Vagina (tissue), 2 donors: ENCODE measurements at regions not wholly inside any gene's neighbourhood (a gene's known extent, or its start where the extent isn't known, plus 50 kb on each side); places are given as distances from the start of the nearest gene placed in this dataset.

Source experiments
- POLR2A ChIP-seq, 2 donors: fragments of 450-650 bp; IDR thresholded peaks; one replicate each; pipeline ENCODE4 v1.6.1; 2017; ENCODE audit warnings: antibody characterized with exemption in 2 of 2, mild to moderate bottlenecking in 2 of 2, moderate library complexity in 2 of 2
- POLR2AphosphoS5 ChIP-seq, 2 donors: sonication (generic); formaldehyde crosslinking; IDR thresholded peaks; one replicate each; pipeline ENCODE4 v1.9.0; 2017; ENCODE audit warnings: antibody characterized with exemption in 2 of 2, mild to moderate bottlenecking in 2 of 2, low read depth in 1 of 2; ENCODE audit not compliant: insufficient read depth in 1 of 2
- TF ChIP-seq, protein P1 (sequence below), 3 experiments: fragments of 450-650 bp in 2 of 3; fragments of 200-600 bp in 1 of 3; sonication (generic) in 1 of 3; IDR thresholded peaks; one replicate each; pipeline ENCODE4 v1.5.1; 2017 to 2019; ENCODE audit warnings: antibody characterized with exemption in 3 of 3, mild to moderate bottlenecking in 2 of 3, moderate library complexity in 2 of 3

DNA sequence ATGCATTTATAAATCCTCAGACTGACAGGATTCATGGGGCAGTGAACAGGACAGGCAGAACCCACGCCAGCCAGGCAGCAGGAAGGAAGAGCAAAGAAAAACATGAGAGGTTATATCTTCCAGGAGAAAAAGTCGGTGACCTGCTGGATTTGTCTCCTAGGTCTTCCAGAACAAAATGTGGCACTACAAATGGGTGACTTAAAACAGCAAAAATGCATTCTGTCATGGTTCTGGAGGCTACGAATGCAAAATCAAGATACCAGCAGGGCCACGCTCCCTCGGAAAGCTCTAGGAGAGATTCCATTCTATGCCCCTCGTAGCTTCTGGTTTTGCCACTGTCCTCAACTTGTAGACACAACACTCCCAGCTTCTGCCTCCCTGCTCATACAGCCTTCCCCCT lies 63.4 kb downstream of the PSMG1 start:
- TF ChIP-seq, protein P1, sequence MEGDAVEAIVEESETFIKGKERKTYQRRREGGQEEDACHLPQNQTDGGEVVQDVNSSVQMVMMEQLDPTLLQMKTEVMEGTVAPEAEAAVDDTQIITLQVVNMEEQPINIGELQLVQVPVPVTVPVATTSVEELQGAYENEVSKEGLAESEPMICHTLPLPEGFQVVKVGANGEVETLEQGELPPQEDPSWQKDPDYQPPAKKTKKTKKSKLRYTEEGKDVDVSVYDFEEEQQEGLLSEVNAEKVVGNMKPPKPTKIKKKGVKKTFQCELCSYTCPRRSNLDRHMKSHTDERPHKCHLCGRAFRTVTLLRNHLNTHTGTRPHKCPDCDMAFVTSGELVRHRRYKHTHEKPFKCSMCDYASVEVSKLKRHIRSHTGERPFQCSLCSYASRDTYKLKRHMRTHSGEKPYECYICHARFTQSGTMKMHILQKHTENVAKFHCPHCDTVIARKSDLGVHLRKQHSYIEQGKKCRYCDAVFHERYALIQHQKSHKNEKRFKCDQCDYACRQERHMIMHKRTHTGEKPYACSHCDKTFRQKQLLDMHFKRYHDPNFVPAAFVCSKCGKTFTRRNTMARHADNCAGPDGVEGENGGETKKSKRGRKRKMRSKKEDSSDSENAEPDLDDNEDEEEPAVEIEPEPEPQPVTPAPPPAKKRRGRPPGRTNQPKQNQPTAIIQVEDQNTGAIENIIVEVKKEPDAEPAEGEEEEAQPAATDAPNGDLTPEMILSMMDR (IDR thresholded peaks at IDR 0.05) = no peak
- no peak for TF ChIP-seq POLR2AphosphoS5 (IDR thresholded peaks at IDR 0.05; ENCODE audit: insufficient read depth in 1 of 2, low read depth in 1 of 2)
- TF ChIP-seq POLR2A (IDR thresholded peaks at IDR 0.05) = no peak
